RPMI7951 (cell line): ENCODE measurements at regions not wholly inside any gene's neighbourhood (a gene's known extent, or its start where the extent isn't known, plus 50 kb on each side); places are given as distances from the start of the nearest gene placed in this dataset.
"Not testable (repeated sequence)": the region's sequence is repeated elsewhere in the genome, so short reads cannot be mapped to it uniquely, and the experiment has no call there.

ENCODE experiments used
- DNase-seq: peaks from one replicate; pipeline ENCODE4 v3.0.0-alpha.2; 2012; ENCODE audit warnings: low read depth

DNA sequence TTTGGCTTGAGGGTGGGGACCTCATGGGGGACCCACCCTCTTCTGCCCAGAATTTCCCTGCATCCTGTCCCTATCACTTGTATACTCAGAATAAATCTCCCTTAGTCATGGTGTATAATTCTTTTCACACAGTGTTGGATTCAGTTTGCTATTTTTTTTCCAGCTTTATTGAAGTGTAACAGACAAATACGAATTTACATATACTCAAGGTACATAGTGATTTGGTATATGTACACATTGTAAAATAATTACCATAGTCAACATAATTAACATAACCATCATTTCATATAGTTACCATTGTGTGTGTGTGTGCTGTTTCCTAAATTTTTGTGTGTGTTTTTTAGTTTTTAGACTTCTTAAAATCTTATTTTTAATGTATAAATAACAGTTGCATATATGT lies 269.9 kb downstream of the CNTNAP3 start:
- not testable (repeated sequence) for DNase-seq

DNA sequence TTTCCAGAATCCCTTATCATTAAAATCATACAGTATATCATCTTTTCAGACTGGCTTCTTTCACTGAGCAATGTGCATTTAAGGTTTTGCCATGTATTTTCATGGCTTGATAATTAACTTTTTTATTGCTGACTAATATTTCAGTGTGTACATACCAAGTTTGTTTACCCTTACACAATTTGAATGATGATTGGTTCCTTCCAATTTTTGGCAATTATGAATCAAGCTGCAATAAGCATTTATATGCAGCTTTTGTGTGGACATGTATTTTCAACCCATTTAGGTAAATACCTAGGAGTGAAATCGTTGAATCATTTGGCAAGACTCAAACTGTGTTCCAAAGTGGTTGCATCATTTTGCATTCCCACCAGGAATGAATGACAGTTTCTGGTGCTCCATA lies 272.8 kb downstream of the CNTNAP3 start:
- not testable (repeated sequence) for DNase-seq

DNA sequence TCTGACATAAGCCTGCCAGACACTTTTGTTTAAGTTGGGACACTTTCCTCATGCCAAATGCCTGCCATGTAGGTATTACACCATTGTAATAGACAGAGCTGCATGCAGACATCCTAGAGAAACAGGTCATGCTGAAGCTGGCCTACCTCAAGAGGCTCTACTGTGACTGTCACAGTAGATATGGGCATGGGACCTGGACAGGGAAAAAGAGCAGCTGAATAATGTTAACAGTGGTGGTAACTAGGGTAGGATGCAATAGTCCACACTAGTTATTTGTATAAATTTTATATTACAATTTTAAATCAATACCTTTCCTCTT lies 273.2 kb downstream of the CNTNAP3 start:
- DNase-seq, result not testable (repeated sequence)

DNA sequence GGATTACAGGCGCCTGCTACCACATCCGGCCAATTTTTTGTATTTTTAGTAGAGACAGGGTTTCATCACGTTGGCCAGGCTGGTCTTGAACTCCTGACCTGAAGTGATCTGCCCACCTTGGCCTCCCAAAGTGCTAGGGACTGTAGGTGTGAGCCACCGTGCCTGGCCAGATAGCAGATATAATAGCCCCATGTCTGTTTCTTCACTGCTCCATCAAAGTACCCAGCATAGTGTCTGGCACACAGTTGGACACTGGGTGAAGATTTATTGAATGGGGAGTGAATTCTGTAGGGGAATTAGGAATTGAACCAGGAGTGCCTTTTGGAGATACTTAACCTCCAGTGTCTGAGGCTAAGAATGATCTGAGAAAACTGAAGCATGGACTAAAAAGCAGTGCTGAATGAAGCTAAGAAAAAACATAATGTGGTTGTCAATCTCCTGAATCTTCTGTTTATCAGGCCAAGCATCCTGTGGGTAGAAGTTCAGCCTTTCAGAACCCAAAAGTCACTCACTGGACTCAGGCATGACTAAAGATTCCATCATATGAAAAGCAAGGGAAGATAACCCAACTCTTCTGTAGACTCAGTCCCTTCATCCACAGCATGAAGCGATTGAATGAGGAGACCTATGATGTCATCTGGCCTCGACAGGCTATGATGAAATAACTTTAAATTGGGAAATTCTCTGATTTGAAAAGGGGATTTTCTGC lies 273.7 kb downstream of the CNTNAP3 start:
- DNase-seq, result not testable (repeated sequence)

DNA sequence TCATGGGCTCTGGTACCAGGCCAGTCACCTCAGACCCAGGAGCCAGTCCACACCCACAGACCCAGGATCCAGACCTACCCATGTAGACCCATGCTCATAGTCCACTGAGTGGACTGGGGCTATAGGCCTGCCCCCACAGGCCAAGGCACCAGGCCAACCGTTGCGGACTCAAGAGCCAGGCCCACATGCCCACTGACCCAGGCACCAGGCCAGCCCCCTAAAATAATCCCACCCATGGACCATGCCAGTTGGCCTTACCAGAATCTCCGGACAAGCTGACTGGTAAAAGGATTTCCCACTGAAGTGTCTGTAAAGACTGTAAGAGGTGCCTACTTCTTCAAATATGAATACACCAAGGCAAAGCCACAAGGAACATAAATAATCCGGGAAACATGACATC lies 278.2 kb downstream of the CNTNAP3 start:
- not testable (repeated sequence) for DNase-seq

DNA sequence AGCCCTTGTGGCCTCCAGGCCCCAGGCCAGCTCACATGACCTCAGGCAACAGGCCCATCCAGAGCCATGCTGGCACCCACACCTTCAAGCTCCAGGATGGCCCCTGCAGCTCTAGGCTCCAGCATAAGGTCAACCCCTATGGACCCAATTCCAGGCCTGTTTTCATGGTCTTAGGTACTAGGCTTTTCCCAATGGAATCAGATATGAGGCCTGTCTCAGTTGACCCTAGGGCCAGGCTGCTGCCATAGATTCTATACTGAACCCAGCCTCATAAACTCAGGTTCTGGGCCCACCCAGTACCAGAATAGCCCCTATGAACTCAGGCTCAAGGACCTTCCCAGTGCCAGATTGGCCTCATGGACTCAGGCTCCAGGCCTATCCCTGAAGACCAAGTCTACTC lies 278.6 kb downstream of the CNTNAP3 start:
- DNase-seq, result not testable (repeated sequence)

DNA sequence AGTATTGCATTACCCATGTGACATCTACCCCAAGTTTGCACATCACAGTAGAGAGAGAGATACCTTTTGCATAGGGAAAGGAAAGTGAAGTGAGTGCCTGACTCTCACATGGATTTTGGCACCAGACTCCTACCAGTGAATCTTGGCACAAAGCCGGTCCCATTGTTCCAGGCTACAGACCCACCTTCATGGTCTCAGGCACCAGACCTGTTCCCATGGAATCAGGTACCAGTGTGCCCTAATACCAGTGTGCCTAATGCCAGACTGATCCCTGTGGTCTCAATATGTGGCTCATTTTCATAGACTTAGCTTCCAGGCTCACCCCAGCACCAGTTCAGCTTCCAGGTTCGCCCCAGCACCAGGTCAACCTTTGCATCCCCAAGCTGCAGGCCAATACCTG lies 279.1 kb downstream of the CNTNAP3 start:
- DNase-seq, result not testable (repeated sequence)

DNA sequence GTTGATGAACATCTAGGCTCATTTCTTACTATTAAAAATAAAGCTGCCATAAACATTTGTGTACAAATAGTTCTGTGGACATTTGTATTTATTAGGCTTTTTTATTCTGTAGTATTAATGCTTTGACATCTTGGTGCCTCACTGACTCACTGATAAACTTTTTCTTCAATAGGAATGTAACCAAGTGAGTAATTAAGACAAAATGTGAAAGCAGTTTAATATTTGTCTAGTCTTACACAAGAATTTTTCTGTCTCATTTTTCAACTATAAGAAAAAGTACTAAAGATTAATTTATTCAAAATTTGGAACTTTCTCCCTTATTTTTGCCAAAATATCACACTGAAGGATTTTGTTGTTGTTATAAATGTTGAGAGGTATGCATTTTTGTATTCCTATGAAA lies 282.2 kb downstream of the CNTNAP3 start:
- not testable (repeated sequence) for DNase-seq

DNA sequence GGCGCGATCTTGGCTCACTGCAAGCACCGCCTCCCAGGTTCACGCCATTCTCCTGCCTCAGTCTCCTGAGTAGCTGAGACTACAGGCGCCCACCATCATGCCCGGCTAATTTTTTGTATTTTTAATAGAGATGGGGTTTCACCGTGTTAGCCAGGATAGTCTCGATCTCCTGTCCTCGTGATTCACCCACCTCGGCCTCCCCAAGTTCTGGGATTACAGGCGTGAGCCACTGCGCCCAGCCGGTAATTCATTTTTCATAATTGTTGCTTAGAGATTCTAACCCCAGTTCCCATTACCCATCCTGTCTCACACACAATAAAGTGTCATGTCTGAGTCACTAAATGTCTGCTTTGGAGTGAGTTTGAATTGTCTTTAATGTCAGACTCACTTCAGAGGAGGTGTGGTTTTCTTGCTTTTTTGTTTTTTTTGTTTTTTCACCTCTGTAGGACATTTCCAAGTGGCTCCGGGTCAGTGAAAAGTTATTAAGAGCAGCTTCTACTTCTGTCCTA lies 281.2 kb upstream of the FAM240B start:
- DNase-seq, result peak; percentile 3

DNA sequence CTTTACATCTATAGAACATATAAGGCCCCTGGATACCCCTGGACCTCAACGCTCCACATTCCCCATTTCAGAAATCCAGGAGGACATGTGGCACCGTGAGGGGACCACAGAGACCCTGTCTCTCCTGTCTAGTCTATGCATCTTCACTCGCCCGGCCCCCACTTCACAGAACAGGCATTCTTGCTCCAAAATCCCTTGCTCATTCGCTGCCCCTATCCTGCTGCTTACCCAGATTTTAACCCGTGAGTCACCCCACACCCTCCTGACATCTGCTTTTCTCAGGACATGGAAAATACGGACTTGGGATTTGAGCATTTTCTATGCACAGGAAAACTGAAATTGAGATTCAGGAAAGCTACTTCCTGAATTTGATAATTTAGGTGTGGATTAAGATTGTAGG lies 279.3 kb upstream of the FAM240B start:
- peak; percentile 2 for DNase-seq

DNA sequence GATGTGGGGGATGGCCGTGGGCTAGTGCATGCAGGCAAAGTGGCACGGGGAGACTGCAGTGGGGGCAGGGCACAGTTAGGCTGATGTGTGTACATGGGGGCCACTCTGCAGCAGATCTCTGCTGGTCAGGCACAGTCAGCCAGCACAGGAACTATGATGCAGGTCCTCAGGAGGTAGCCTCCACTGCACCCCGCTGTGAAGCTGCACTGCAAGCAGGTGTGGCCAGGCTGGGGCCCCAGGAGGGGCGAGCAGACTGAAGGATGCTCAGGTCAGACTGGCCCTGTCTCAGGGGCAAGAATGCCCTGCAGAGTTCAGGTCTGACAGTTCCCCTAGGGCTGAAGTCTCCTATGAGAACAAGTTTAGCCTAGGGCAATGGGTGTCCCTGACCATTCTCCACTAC lies 273.8 kb upstream of the FAM240B start:
- not testable (repeated sequence) for DNase-seq

DNA sequence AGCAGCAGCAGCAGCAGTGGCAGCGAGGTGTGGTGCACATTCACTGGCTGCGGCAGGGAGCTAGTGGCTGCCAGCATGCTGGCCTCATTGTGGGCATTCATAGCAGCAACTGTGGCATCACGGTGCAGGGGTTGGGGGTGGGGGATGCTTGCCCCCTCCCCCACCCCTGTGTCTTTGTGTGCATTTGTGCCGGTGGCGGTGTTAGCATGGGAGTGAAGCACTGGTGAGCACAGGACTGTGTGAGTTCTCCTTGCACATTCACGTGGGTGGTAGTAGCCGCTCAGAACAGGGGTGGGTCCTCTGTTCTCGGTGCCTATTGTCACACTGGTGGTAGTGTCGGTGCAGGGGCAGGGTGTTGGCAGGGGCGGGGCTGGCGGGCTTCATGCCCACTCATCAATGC lies 273.2 kb upstream of the FAM240B start:
- DNase-seq, result not testable (repeated sequence)

DNA sequence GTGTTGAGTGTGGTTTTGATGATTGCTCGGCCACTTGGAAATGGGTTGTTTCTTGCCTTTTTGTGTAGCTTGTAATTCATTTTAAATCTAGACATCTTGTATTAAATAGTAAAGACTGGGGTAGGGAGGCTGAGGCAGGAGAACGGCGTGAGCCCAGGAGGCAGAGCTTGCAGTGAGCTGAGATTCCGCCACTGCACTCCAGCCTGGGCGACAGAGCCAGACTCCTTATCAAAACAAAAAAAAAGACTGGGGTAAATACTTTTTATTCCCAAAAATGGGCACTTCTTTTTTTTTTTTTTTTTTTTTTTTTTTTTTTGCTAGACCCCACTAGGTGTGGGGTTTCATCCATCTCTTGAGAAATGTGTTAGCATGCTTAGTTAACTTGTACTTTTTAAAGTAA lies 258.8 kb upstream of the FAM240B start:
- DNase-seq, result not testable (repeated sequence)

DNA sequence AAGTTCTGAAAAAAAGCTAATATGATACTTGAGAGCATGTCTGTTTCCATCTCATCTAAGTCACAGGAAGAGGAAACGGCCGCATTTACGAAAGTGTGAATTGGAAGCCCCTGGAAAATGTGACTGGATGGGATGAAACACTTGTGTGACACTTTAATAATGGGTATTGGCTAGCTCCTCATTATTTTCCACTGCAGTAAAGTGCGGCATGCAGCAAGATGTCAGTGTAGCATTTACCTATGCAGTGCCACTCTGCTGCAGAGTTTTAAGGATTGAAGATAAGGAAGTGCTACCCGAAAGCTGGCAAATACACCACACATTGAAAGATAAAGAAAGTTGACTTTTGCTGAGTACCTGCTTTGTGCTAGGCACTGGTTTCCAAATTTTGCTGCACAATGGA lies 249.5 kb upstream of the FAM240B start:
- not testable (repeated sequence) for DNase-seq

DNA sequence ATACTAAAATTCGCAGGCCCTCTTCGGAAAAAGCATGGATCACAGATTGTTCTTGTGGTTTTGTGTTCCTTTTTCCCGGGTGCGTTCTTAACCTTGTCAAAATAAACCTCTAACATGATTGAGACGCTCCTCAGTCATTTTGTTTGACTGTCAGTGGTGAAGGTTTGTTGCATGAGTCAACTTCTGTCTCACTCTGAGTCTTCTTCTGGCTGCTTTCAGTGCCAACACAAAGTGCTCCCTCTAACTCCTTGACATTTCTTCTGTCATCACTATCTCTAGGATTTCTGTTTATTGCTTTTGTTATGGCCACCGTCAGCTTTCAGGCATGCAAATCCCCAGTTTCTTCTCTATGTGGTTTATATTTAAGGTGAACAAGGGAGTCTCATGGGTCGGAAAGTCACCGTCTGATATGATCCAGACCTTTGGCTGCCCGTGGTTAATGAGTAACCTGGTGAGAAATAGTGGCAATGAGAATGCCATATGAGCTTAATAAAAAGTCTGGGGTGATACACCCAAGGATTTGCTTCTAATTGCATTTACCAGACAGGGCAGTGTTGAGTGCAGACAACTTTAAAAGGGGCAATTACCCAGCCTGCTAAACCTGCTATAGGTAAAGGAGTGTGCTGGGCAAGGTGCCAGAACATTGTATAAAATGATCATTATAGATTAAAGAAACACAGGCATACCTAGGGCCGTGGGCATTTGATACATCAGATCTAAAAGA lies 248.9 kb upstream of the FAM240B start:
- not testable (repeated sequence) for DNase-seq

DNA sequence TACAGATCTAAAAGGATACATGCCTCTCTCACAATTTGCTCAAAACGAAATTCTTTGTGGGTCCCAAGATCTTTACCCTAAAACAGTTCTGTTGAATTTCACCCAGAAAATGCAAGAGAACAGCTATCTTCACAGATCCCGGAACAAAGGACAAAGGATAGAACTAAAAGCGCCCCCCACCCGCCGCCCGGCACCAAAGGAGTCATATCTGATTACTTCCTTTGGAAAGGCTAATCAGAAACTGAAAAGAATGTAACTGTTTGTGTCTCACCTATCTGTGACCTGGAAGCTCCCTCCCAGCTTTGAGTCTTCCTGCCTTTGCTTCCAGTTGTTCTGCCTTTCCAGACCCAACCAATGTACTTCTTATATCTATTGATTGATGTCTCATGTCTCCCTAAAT lies 247.9 kb upstream of the FAM240B start:
- DNase-seq, result not testable (repeated sequence)

DNA sequence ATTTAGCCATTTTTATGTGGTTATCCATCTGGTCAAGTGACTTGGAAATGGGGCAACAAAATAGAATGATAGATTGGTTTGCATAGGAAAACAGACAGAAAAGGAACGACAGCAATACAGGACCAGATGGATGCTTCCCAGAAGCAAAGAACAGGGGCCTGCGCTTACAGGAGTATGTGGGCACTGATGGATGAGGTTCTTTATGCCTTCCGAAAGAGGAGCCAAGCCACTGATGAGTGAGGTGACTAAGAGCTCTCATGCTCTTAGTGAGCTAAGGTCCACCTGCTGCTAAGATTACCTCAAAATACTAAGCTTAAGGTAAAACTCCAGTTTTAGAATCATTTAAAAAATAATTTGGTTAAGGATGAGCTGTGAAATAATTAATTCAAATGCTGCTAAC lies 247.4 kb upstream of the FAM240B start:
- not testable (repeated sequence) for DNase-seq

DNA sequence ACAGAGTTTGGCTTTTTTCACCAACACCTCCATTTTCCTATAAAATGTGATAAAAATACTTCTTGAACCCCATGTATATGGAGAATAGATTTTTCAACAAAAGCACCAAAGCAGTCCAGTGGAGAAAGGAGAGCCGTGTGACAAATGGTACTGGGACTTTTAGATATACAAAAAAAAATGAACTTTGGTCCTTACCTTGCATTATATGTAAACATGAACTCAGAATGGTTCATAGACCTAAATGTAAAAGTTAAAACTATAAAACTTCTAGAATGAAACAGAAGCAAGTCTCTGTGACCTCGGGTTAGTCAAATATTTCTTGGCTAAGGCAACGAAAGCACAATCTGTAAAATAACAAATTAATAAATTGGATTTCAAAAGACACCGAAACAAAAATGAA lies 239.9 kb upstream of the FAM240B start:
- not testable (repeated sequence) for DNase-seq

DNA sequence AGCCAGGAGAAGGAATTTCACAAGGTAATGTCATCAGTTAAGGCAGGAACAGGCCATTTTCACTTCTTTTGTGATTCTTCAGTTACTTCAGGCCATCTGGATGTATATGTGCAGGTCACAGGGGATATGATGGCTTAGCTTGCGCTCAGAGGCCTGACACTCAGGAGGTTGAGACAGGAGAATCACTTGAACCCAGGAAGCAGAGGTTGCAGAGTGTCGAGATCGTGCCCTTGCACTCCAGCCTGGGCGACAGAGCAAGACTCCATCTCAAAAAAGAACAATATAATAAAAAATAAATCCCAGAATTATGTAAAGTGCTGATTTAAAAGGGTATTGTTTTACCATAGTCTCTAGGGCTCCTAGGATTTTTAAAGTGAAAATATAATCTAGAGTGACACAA lies 235.9 kb upstream of the FAM240B start:
- not testable (repeated sequence) for DNase-seq

DNA sequence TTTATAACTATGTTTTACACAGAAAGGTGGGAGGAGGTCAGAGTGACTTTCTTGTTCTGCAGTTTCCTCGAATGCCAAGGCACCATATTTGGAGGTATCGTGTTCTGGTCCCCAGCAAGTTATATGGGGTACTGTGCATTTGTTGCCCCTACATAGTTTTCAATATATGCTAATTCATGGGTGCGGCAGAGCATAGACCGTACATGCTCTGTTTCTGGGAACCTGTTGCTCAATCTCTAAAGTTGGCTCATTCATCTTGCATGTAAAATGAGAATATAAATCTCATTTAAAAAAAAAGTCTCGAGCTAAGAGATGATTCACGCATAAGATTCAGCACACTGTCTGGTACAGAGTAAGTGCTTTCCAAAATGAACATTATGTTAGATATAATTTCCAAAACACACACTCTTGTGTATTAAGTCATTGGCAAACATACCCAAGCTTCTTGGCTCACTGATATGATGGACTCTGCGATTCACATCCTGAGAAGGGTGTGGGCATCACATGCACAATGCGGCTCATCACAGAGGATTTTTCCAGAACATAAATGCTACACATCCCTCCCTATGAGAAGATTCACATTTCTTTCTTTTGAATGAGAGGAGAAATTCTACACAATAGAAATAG lies 232.9 kb upstream of the FAM240B start:
- DNase-seq, result not testable (repeated sequence)

DNA sequence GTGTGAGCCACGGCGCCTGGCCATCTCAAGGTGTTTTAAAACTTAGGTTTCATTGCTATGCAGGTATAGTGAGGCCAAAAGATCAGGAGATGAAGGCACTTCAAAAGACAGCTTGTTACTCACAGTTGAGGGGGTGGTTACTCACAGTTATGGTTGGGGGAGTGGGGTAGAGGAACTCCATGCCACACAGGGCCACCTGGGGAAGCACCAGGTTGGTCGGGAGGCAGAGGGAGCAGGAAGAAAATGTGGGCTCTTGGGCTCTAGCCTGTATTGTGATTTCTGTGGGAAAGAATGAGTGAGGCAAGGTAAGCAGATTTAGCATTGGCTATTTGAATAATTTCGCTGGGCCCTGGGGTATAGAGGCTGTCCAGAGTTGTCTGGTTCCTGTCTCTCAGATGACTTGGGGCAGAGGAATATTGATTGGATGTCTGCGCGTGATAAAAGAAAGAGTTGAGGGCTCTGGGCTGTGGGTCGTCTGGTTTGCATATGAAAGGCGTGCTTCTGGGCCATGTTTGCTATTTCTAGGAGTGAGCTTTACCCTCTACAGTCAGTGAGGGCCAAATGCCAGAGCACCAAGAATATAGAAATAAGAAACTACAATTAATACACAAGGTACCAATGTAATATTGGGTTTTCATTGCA lies 226.1 kb upstream of the FAM240B start:
- not testable (repeated sequence) for DNase-seq

DNA sequence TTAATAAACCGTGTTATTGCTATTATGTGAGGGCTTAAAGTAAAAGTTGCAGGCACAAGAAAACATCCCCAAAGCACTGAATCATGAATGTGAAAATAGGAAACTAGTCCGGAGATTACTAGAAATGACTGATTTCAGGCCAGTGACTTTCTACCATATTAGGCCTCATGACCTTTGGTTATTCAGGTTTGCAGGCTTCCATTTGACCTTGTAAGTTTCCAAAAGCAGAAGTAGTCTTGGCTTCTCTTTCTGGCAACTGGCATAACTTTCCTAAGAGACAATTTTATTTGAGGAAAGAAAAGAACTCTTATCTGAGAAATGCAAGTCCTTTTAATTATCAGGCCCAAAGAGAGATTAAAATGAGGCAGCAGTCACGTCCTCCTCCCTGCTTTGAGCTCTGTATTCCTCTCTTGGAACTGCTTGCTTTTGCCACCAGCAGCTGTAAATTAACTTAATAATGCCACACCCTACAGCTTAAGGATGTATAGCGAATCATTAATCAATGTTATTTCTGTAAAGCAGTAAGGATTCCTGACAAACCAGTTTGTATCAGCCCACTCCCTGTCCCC lies 225.0 kb upstream of the FAM240B start:
- not testable (repeated sequence) for DNase-seq
